GM12874 (cell line): ENCODE measurements at regions not wholly inside any gene's neighbourhood (a gene's known extent, or its start where the extent isn't known, plus 50 kb on each side); places are given as distances from the start of the nearest gene placed in this dataset.

ENCODE experiments used
- TF ChIP-seq, protein P1 (sequence below): IDR thresholded peaks from 2 replicates; pipeline ENCODE4 v1.5.1; 2011; ENCODE audit warnings: low read depth, mild to moderate bottlenecking, control low read depth, low read length, moderate library complexity; ENCODE audit not compliant: insufficient read depth

DNA sequence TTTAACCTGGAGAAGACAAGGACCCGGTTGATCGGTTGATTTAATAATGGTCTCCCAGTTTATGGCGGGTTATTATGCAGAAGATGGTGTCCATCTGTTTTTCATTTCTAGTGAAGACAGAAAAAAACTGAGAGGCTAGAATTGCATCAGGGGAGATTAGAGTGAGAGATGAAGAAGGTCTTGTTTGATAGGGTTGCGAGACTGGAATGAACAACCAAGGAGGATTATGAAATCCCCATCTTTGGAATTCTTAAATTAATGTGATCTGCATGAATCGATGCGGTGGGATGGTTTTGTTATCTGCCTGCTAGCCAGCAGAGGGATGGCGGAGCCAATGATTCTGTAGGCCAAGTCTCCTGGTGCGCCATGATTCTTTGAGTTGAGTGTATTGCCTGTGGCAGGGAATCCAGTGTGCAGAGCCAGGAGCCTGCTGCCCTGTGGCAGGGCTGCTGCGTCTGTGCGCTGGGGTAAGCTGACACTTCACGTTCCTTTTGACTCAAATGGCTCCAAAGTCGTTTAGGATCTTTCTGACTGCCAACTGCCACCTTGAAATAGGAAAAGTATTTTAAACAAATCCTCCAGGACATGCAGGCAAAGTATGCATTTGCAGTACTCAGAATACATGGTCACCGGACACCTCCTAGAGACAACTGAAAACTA is 200.1 kb downstream of the CLIC5 start:
- TF ChIP-seq, protein P1, sequence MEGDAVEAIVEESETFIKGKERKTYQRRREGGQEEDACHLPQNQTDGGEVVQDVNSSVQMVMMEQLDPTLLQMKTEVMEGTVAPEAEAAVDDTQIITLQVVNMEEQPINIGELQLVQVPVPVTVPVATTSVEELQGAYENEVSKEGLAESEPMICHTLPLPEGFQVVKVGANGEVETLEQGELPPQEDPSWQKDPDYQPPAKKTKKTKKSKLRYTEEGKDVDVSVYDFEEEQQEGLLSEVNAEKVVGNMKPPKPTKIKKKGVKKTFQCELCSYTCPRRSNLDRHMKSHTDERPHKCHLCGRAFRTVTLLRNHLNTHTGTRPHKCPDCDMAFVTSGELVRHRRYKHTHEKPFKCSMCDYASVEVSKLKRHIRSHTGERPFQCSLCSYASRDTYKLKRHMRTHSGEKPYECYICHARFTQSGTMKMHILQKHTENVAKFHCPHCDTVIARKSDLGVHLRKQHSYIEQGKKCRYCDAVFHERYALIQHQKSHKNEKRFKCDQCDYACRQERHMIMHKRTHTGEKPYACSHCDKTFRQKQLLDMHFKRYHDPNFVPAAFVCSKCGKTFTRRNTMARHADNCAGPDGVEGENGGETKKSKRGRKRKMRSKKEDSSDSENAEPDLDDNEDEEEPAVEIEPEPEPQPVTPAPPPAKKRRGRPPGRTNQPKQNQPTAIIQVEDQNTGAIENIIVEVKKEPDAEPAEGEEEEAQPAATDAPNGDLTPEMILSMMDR: no peak

DNA sequence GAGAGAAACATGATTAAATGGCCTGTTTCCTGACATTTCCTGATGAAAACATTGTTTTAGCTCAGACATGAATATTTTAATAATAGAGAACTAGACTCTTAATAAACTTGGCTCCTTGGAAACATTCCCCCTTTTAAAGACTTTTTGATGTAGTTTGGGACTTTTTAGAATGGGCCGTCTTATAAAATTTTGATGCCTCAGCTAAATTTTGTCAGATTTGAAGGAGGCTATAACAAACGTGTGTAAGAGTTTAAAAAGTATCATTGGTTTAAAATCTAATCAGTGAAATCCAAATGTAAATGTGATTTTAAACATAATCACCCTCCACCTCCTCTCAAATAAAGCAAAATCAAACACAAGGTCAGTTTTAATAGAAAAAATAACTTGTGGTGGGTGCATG is 200.9 kb downstream of the CLIC5 start:
- TF ChIP-seq, protein P1: no peak

DNA sequence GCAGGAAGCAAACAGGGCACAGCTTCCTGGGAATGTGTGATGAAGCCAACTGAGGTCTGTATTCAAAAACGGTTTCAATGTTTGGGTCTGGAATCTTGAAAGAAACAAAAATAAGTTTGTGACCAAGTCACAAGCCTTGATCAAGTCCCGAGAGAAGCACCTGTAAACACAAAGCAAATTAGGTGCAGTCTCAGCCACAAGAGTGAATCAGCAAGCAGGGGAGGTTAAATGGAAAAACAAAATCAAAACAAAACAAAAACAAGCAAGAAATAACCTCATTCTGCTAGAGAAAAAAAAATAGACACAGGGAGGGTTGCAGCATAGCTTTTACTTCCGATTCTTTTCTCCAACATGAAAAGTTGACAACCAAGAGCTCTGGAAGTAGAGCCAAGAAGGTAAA is 201.7 kb downstream of the CLIC5 start:
- TF ChIP-seq, protein P1: no peak

DNA sequence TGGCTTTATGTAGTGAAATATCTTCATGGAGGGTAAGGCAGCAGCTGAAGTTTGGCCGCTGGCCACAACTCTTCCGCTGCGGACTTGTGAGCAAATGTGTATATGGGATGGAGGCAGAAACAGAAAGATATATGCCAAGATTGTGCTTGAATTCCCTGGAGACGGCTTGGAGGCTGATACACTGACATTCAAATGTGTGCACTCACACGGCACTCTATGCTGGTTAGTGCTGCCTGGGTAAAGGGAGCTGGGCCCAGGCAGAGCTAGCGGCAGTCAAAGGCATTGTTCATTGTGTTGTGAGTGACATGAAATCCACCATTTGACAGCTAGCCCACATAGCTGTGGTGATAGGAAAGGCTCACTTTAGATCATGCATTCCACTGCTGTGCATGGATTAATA is 202.7 kb downstream of the CLIC5 start:
- TF ChIP-seq, protein P1: no peak

DNA sequence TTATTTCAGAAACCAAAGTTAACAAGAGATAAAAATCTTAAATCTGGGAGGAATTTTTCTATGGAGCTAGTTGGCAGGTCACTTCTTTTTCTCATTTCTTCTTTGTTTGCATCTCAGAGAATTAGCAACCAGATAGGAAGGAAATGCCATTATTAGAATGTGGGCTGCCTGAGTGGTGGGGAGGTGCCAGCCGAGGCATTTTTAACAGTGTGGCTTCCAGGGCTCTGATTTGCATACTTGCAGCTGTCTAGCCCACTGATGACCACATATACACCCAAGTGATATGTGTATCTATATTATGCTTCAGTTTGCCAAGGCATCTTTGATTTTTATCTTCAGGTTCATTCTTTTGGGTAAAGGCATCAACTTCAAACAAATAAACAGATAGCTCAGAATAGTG is 206.7 kb downstream of the CLIC5 start:
- TF ChIP-seq, protein P1: no peak

DNA sequence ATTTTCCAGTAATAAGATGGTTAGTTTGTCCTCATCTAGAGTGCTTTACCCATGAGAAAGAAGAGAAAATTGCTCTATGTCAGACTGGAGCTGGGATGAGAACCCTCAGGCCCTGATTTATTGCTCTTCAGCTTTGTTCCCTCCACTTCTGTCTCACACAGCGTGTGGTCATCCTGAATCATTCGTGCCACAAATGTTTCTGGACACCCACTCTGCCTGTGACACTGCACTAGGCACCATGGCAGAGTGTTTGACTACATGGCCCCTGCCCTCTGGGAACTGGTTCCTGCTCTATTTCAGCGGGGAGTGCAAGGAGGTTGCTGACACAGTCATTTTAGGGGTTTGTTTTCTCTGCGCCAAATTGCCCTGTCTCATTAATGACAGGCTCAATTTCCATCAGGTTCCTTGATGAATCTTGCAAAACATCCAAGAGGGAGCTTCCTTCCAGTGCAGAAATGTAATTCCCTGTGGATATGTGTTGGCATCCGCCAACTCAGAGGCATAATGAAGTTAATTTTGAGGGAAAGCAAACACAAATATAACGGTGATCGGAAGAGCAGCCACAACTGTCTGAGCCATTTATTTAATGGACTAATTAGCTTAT is 207.5 kb downstream of the CLIC5 start:
- TF ChIP-seq, protein P1: no peak

DNA sequence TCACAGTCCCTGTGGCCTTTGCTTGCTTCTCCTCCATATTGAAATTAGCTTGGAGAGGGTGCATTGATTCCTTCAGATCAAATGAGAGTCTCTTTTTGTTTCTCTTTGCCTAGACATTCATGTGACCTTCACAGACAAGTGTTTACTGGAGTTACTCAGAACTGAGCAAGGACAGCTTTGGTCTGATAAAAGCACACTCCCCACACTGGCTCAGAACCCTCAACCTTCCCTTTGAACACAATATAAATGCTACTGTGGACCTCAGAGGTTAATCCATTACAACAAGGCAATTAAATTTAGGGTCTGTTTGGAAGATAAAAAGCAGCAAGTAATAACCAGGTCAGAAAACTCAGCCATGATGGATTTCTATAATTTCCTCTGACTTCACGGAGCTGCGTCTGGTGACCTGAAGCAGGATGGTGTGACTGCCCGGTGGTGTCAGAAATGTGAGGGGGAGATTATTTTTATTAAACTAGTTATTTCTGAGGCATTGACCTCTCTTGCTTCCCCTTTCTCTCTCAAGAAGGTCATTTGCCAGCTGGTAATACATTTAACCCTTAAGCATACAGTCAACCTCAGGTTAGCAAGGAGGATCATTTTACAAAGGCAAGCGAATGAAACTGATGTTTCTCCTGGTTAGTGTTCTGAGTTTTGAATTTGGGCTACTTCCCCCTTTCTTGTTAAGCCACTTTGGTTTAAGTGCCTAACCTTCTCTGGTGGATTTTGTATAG is 208.2 kb downstream of the CLIC5 start:
- TF ChIP-seq, protein P1: no peak
